ENCODE measurements at regions not wholly inside any gene's neighbourhood (a gene's known extent, or its start where the extent isn't known, plus 50 kb on each side); places are given as distances from the start of the nearest gene placed in this dataset.
"Not testable (repeated sequence)": the region's sequence is repeated elsewhere in the genome, so short reads cannot be mapped to it uniquely, and the experiment has no call there.

- no peak for DNase-seq
These were observed 111.6 kb upstream of the MAN1A1 start for GRCh38 chr6:119461187-119461586.

GRCh38 chr6:119459207-119459974, 109.8 kb upstream of the MAN1A1 start:
- no peak for DNase-seq

- DNase-seq, result no peak
These were observed 105.2 kb upstream of the MAN1A1 start for GRCh38 chr6:119454714-119455113.

DNA sequence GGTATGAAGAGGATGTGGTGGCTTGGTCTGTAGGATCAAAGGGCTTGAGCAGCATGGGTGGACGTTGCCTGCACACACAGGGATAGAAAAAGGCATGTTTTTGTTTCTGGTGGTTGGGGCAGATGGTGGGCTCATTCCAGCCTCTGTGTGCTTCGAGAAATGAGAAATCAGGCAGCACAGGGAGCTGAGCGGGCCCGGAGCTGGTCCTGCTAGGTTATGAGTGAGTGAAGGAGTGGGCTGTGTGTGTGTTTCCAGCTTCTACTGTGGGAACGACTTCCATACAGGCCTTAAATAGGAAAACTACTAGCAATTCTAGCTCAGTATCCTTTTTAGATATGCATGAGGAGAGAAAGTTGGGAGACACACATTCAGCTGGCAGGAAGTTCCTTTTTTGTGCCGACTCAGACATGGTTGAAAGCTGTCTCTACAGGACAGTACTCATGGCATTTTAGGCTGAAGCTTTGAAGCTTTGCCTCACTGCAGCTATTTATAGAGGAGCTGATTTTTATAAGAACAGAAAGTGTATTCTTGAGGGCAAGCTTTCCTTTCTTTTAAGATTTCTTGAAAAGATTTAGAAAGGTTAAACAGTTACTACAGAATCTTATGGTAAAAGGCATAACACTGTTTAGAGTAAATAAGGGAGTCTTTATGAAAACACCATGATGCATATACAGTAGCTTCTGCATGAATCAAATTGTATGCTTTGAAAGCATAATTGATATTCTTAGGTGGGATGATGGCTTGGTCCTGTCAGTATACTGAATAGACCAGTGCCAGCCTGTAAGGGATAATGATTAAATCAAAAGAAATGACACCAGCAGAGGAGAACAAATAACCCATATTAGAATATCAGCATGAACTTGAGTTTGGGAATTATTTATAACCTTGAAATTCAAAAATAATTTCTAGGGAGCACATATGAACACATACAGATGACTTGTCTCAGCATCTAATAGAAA, 104.0 kb upstream of the MAN1A1 start:
- DNase-seq, result no peak

GRCh38 chr6:119449331-119450156, 100.0 kb upstream of the MAN1A1 start:
- DNase-seq, result no peak

GRCh38 chr6:119447921-119448320, 98.4 kb upstream of the MAN1A1 start:
- no peak for DNase-seq

DNA sequence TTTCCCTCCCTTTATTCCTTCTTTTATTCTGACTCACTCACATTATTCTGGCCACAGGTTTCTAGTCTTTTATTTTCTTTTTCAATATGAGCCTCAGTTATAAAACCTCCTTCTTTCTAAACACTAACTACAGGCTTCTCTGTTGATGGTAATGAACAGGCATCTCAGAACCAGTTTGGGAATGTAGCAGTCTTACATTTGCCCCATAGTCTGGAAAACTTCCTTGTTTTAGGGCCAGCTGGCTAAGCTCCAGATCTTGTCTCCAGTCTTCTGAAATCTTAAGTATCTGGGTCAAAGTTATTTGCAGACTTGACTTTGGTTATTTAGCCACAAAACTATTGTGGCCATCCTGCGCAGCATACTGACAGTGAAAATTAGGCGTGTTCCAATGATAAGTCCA, 97.0 kb upstream of the MAN1A1 start:
- no peak for DNase-seq

GRCh38 chr6:119446115-119446554, 96.6 kb upstream of the MAN1A1 start:
- DNase-seq, result no peak

DNA sequence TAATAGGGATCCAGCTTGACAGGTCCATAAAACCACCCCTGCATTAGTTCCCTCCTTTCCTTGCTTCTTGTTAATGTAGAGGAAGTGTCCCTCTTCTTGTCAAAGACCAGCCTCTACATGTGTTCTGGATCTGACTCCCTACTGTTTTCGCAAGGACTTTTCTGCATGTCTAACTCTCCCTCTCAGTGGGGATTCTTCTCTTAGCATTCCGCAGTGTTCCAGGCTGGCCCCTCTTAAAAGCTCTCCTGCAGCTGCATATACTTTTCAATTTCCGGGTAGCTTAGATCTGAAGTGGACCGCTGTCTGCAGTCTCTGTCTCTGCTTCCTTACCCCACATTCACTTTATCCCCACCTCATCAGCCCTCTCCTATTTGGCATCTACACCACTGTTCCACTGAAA, 96.1 kb upstream of the MAN1A1 start:
- no peak for DNase-seq

DNA sequence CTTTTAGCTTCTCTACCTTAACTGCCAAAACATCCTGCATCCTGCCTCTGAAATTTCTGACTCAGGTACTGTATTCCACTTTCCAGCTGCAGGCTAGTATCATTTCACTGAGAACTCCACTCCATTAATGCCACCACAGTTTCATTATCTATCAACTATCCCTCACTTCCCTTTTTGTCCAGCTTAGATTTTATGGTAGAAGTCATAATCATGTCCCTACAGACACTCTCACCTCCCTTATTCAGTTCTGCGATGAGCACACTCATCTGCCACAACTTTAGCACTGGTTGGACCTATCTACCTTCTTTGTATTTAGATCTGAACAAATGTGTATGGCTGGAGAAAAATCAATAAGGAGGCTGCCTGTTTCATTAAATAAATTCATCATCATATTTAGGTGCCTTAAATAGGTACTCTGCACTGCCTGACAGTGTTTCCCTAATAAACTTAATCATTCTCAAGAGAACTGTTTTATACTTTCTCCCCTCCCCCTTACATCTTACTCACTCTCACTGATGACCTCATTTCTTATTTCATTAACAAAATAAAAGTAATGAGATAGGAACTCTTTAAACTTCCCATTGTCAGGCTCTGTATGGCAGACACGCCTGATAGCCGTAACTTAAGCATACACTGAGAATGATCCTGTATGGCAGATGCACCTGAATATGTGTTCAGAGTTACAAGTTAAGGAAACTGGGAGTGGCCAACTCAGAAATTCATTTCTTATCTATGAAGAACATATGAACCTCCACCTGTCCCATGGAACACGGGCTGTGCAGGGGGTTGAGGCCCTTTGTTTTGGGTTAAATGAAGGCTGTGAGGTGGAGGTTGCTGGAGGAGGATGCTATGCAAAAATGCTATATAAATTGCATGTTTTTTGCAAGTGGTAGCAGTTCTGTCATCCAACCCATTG, 95.3 kb upstream of the MAN1A1 start:
- DNase-seq, result no peak

- no peak for DNase-seq
These were observed 94.6 kb upstream of the MAN1A1 start for GRCh38 chr6:119443993-119444641.

- no peak for DNase-seq
These were observed 93.2 kb upstream of the MAN1A1 start for GRCh38 chr6:119442776-119443184.

DNA sequence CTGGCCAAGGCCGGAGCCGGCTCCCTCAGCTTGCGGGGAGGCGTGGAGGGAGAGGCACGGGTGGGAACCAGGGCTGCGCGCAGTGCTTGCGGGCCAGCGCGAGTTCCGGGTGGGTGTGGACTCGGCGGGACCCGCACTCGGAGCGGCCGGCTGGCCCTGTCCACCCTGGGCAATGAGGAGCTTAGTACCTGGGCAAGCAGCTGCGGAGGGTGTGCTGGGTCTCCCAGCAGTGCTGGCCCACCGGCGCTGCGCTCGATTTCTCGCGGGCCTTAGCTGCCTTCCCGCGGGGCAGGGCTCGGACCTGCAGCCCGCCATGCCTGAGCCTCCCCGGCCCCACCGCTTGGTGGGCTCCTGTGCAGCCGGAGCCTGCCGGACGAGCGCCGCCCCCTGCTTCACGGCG, 91.4 kb upstream of the MAN1A1 start:
- DNase-seq, result no peak

- DNase-seq, result no peak
These were observed 87.0 kb upstream of the MAN1A1 start for GRCh38 chr6:119436583-119436982.

- DNase-seq, result no peak
These were observed 82.2 kb upstream of the MAN1A1 start for GRCh38 chr6:119431799-119432198.

DNA sequence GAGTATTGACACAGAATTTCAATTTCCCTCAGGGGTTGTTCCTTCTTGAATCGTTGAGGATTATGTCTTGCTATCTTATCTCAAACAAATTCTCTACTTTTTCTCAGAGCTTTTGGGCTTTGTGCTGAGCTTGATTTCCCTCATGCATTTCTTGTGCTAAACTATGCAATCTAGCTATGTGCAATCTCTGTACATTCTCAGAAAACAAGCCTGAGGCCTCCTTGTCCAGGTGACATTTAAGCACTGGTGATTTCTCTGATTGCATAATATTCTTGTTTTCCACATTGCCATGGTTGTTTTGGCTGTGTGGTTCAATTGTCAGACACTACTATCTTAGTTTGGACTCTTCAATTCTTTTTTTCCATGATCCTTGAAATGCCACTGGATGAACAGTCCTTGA, 81.2 kb upstream of the MAN1A1 start:
- DNase-seq, result no peak

DNA sequence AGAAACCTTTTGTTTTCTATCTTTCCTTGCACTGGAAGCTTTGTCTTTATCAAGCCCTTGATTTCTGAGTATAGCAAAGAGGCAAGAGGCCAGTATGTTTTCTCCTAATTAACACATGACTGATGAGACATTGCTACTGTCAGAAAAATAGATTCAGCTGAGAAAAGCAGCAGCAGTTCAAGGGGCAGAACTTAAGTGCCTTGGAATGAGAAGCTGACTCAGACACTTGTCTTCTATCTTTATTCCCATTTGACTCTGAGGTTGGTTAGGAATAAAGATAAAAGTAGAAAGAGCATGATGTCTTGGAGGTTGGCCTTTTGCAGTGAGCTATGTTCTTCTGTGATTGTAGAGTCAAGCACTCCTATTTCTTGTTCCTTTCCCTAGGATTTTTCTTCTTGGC, 79.1 kb upstream of the MAN1A1 start:
- no peak for DNase-seq

DNA sequence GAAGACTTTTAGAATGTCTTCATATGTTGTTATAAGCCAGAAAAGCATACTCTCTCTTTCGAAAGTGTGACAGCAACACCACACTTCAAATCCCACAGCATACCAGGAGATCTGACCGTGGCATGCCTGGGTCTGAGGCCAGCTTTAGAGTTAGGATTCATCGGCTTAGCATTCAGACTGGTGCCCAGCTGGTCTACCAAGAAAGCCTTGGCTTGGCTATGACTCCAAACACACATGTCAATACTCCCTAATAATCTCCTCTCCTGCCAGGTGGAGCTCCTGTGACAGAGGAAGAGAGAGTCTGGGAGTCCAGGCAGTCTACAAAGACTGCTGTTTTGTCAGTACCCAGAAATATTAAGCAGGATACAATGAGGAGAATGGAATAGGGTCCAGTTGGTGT, 77.1 kb upstream of the MAN1A1 start:
- DNase-seq, result no peak

GRCh38 chr6:119423996-119424395, 74.4 kb upstream of the MAN1A1 start:
- no peak for DNase-seq

DNA sequence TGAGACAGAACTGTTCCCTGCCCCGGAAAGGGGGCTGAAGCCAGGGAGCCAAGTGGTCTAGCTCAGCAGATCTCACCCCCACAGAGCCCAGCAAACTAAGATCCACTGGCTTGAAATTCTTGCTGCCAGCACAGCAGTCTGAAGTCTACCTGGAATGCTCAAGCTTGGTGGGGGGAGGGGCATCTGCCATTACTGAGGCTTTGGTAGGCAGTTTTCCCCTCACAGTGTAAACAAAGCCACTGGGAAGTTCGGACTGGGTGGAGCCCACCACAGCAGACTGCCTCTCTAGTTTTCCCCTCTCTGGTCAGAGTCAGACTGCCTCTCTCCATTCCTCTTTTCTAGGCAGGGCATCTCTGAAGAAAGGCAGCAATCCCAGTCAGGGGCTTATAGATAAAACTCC, 68.5 kb upstream of the MAN1A1 start:
- not testable (repeated sequence) for DNase-seq

DNA sequence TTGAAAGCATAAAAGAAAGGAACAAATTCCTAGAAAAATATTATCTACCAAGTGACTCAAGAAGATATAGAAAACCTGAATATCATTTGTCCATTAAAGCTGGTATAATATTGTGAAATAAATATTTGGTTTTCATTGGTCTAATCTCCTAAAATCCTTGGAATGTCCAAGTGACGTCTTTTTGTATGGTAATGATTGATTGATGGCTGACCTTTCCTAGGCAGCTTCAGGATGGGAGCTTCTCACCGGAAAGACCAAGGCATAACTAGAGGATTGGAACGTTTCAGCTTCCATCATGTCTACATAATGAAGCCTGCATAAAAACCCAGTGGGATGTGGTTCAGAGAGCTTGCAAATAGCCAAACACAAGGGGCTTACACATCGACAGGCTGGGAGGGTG, 57.6 kb upstream of the MAN1A1 start:
- DNase-seq, result no peak
